ENCODE measurements at regions not wholly inside any gene's neighbourhood (a gene's known extent, or its start where the extent isn't known, plus 50 kb on each side); places are given as distances from the start of the nearest gene placed in this dataset.

DNA sequence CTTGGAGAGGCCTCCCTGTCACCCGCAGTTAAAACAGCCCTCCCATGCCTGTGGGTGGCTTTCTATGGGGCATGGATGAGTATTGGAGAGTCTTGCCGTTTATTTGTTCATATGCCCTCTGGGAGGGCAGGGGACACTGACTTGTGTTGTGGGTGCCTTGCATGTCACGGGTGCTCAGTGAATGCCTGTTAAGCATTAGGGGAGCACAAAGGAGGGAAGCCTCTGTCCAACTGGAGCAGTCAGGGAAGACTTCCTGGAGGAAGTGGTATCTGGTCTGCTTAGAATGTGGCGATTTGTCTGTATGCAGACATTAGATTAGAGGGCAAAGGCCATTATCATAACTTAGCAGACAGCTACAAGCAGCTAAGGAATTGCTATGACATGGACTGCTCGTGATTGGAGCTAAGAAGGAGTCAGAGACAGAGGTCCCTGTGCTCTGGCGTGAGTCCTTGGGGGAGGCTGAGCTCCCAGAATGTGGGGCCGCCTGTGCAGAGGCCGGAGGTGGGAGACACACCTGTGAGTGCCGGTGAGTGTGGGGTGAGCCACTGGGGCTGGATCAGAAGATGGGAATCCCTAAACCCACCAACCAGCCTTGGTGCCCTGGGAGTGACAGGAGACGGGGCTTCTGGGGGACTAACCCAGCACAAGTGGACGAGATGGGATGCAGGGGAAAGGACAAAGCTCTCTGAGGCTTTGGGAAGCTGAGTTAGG is 286.1 kb downstream of the SEC14L1 start:
- DNase-seq (ENCODE audit: low spot score), result no peak

DNA sequence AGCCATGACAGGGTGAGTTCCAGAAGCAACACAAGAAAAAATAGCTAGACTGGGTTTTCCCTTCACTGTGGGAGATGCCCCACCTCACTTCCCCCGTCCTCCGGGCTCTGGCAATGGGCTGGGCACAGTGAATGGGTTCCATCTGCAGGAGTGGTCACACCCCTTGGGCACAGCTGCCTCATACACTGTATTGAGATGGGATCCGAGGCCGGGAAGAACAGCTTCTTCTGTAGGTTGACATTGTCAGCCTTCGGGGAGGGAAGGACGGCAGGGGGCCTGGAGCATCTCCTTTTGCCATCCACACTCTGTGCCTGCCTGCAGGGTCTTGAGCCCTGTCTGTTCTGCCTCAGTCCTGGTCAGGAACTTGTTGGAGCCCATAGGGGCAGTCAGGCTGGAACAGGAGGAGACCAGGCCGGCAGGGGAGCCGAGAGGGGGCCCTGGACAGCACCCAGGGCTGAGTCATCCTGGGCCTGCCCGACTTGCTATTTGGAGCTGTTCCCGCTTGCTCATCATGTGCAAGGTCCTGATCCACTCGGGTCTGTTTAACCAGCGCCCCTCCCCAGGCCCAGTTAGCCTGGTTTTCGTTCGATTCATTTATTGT is 286.7 kb downstream of the SEC14L1 start:
- no peak for DNase-seq (ENCODE audit: low spot score)

- no peak for DNase-seq (ENCODE audit: low spot score)
Observed at GRCh38 chr17:77428020-77428748, 287.4 kb downstream of the SEC14L1 start.

GRCh38 chr17:77428749-77429368 is 288.1 kb downstream of the SEC14L1 start:
- DNase-seq (ENCODE audit: low spot score), result no peak

GRCh38 chr17:77429369-77429968 is 288.7 kb downstream of the SEC14L1 start:
- peak; percentile 35 for DNase-seq (ENCODE audit: low spot score)

- DNase-seq (ENCODE audit: low spot score), result peak; percentile 93
Observed at GRCh38 chr17:77429969-77430752, 289.4 kb downstream of the SEC14L1 start.

DNA sequence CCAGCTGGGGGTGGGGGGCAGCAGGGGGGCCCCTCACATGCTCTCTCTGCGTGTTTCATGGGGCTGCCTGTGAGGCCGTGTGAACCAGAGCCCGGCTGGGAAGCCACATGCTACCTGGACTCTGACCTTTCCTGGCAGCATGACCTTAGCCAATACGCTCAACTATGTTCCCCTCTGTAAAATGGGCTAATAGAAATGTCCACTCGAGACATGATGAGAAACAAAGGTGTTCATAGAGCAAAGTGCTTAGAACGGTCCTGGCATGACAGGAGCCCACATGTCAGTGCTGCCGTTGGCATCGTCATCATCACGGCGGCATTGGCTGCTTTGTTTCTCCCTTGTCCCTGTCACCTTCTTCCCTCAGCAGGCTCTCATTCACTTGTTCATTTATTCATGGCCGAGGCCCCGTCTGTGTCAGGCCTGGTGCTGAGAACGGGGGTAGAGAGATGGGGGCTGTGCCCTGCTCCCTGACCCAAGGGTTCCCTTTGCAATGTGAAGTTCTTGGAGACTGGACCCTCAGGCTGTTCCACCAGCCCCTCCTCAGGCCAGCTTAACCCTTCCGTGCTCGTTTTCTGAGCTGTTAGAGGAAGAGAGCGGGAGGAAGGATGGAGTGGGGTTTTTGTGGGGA is 291.4 kb downstream of the SEC14L1 start:
- DNase-seq (ENCODE audit: low spot score), result no peak

- DNase-seq (ENCODE audit: low spot score), result no peak
Observed at GRCh38 chr17:77432742-77433141, 292.0 kb downstream of the SEC14L1 start.

DNA sequence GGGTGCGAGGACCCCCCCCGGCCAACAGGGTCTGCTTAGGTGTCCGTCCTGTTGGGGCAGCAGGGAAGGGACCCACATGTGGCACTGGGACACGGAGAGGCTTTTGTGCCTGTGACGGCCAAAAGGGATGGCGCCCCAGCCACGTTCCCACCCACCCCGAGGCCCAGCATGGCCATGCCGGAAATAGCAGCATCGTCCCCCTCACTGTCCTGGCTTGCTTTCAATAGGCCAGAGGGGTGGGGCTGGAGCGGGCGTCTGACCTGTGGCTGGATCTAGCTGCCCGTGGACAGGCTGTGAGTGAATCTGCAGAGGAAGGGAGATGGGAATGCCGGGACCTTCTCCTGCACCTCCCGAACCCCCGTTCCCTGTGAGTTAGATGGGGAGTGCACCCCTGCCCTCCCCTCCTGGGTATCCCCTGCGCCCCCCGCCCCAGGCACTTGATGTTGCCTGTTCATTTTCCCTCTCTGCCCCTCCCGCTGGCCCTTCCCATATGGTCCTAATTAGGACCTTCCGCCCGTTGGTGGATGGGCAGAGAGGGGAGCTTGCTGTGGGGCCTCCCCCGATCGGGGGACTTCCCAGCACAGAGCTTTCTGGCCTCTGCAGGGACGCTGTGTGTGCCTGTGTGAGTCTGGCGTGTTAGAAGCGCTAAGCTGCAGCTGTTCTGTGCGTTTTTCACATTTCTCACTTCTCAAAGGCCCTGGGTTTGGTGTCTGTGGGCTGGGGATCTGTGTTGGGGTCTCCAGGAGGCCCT is 292.8 kb downstream of the SEC14L1 start:
- DNase-seq (ENCODE audit: low spot score), result peak; percentile 70

- no peak for DNase-seq (ENCODE audit: low spot score)
Observed at GRCh38 chr17:77434136-77435114, 293.7 kb downstream of the SEC14L1 start.

- DNase-seq (ENCODE audit: low spot score), result no peak
Observed at GRCh38 chr17:77435272-77436057, 294.7 kb downstream of the SEC14L1 start.

- DNase-seq (ENCODE audit: low spot score), result peak; percentile 59
Observed at GRCh38 chr17:77436058-77436442, 295.3 kb downstream of the SEC14L1 start.

DNA sequence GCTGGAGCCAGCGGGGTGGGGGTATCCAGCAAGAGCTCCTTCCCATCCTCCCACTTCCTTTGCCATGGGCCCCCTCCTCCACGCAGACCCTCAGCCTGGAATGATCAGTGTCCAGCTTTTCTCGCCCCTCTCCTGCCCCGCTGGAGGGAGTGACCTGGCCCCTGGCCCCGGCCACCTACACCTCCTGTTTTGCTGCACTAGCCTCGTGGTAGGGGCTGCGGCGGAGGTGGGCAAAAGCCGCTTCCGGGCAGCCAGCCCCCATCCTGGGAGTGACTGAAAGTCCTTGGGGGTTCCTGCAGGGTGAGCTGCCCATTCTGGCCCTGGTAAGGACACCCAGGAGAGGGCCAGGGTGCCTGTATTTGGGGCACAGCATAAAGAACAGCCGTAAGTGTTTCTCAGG is 295.7 kb downstream of the SEC14L1 start:
- DNase-seq (ENCODE audit: low spot score), result no peak

DNA sequence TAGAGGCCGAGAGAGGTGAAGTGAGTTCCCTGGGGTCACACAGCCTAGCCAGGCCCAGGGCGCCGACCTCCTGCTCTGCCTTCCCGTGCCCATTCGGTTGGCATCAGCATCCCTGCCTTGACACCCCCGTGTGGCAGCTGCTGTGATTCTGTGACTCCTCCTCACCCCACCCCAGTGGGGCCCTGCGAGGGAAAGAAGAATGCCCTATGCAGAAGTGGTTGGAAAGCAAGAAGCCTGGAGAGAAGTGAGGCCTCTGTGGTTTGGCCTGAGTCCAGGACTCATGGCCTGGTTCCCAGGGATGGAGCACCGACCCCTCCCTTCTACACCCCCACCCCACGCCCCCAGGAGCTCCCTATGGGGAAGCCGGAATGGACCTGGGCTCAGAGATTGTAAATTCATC is 296.2 kb downstream of the SEC14L1 start:
- DNase-seq (ENCODE audit: low spot score), result no peak

DNA sequence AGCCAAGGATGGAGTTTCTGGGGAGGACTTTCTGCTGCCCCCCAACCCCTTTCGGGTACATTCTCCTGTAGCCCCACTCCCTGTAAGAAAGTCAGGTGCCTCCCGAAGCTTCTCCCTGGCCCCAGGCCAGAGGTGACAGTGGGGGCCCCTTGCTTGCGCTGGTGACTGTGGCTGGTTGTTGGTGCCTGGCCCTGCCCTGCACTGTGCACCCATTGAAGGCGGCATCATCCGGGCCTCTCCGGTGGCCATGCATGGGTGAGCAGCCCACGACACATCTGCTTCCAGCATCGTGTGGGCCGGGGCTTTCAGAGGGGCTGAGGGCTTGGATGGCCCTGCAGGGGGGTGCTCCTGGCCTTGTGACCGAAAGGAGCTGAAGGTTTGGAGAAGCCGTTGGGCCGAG is 297.0 kb downstream of the SEC14L1 start:
- no peak for DNase-seq (ENCODE audit: low spot score)

DNA sequence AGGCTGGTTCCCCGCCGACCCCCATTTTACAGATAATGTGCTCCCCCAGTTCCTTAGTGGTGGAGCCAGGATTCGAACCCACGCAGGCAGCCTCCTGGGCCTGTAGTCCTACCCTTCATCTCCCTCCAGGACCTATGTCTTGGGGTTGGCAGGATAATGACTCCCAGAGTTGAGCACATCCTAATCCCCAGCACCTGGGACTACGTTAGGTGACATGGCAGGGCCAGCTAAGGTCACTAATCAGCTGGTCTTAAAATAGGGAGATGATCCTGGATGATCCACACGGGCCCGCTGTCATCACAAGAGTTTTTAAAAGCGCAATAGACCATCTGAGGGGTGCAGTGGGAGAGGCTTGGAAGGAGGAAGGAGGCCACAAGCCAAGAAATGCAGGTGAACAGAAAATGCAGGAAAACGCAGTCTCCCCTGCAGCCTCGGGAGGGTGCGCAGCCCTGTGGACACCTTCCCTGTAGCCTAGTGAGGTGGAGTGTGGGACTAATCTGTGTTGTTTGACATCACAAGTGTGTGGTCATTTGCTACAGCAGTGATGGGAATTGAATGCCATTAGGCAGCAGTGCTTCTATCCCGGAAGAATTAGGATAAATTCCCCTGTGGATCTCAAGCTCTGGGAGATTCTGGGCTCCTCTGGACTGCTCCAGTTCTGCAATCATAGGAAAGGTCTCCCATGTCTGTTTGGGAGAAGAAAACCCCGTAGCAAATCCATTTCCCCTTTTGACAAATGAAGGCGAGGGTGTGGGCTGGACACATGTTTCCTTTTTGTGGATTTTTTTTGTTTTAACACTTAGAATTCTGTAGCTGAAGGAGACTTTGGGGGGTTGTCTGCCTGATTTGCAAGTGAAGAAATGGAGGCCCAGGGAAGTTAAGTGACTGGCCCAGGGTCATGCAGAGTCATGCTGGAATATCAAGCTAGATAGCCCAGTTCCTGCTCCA is 297.7 kb downstream of the SEC14L1 start:
- no peak for DNase-seq (ENCODE audit: low spot score)

Data from SK-N-DZ (cell line).